ENCODE measurements at regions not wholly inside any gene's neighbourhood (a gene's known extent, or its start where the extent isn't known, plus 50 kb on each side); places are given as distances from the start of the nearest gene placed in this dataset.

- TF ChIP-seq MAX (IDR thresholded peaks at IDR 0.05) (no peak), TCF12 (IDR thresholded peaks at IDR 0.05; ENCODE audit: low read depth) (no peak), REST (IDR thresholded peaks at IDR 0.05; ENCODE audit: low read depth) (no peak)
These were observed 131.3 kb upstream of the PCDH20 start for GRCh38 chr13:61546911-61547310.
